RWPE2 (cell line): ENCODE measurements at regions not wholly inside any gene's neighbourhood (a gene's known extent, or its start where the extent isn't known, plus 50 kb on each side); places are given as distances from the start of the nearest gene placed in this dataset.

Source experiments
- ATAC-seq: fragments of 200-7000 bp; cut with Tn5 transposase; 3 replicates; pipeline ENCODE4 v1.9.1; 2021; ENCODE audit warnings: low read depth
- DNase-seq: peaks from one replicate; pipeline ENCODE4 v3.0.0-alpha.2; 2020; ENCODE audit warnings: low spot score
- H3K27ac ChIP-seq: fragments of 450-650 bp; 2 replicates; pipeline ENCODE4 v1.5.1; 2017; ENCODE audit warnings: mild to moderate bottlenecking; ENCODE audit not compliant: poor library complexity, severe bottlenecking
- H3K27me3 ChIP-seq: fragments of 250-450 bp; sonication (Bioruptor Pico); 2 replicates; pipeline ENCODE4 v1.5.1; 2021; ENCODE audit warnings: mild to moderate bottlenecking, moderate library complexity; ENCODE audit not compliant: insufficient read depth, poor library complexity, severe bottlenecking
- H3K36me3 ChIP-seq: fragments of 250-450 bp; sonication (Bioruptor Pico); 2 replicates; pipeline ENCODE4 v1.5.1; 2020; ENCODE audit warnings: low read depth, mild to moderate bottlenecking, moderate library complexity
- H3K4me1 ChIP-seq: fragments of 250-450 bp; sonication (Bioruptor Pico); 2 replicates; pipeline ENCODE4 v1.5.1; 2021; ENCODE audit warnings: mild to moderate bottlenecking, moderate library complexity; ENCODE audit not compliant: insufficient read depth, poor library complexity, severe bottlenecking
- H3K4me3 ChIP-seq: fragments of 250-450 bp; sonication (Bioruptor Pico); 2 replicates; pipeline ENCODE4 v1.5.1; 2021; ENCODE audit warnings: mild to moderate bottlenecking, moderate library complexity; ENCODE audit not compliant: severe bottlenecking
- H3K9me3 ChIP-seq: fragments of 250-450 bp; sonication (Bioruptor Pico); 2 replicates; pipeline ENCODE4 v1.5.1; 2021; ENCODE audit warnings: mild to moderate bottlenecking, moderate library complexity; ENCODE audit not compliant: severe bottlenecking
- TF ChIP-seq, protein P1 (sequence below): fragments of 450-650 bp; IDR thresholded peaks from one replicate; pipeline ENCODE4 v1.5.1; 2017; ENCODE audit warnings: mild to moderate bottlenecking, moderate library complexity; ENCODE audit not compliant: poor library complexity, severe bottlenecking

- Histone ChIP-seq H3K4me1 (no peaks in the 10 kb centered on the region), H3K9me3 (no peaks in the 10 kb centered on the region), H3K27ac (no peak overlapping the region), H3K4me3 (no peak overlapping the region), H3K27me3 (peaks cover 3% of the 10 kb centered on the region), H3K36me3 (no peaks in the 10 kb centered on the region)
- DNase-seq = no peak
- ATAC-seq = no peak
- TF ChIP-seq, protein P1, sequence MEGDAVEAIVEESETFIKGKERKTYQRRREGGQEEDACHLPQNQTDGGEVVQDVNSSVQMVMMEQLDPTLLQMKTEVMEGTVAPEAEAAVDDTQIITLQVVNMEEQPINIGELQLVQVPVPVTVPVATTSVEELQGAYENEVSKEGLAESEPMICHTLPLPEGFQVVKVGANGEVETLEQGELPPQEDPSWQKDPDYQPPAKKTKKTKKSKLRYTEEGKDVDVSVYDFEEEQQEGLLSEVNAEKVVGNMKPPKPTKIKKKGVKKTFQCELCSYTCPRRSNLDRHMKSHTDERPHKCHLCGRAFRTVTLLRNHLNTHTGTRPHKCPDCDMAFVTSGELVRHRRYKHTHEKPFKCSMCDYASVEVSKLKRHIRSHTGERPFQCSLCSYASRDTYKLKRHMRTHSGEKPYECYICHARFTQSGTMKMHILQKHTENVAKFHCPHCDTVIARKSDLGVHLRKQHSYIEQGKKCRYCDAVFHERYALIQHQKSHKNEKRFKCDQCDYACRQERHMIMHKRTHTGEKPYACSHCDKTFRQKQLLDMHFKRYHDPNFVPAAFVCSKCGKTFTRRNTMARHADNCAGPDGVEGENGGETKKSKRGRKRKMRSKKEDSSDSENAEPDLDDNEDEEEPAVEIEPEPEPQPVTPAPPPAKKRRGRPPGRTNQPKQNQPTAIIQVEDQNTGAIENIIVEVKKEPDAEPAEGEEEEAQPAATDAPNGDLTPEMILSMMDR = no peak
Observed at GRCh38 chr3:76245622-76246021, 460.3 kb upstream of the ZNF717 start.

DNA sequence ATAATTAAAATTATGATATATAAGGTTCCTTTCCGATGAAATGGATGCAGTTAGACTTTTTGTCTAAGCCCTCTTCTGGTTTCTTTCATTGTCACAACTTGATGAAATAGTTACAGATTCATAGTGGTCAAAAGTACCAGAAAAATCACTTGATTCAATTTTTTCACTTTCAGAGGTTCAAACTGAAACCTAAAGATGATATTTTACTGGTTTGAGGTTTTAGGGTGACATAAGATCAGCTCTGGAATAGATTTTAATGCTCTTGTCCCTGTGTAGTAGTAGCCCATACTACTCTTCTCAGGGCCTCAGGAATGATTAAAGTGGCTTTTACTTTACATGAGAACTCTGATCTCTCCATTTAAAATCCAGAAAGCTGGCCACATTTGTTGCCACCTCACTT, 479.1 kb upstream of the ZNF717 start:
- H3K4me3 ChIP-seq = no peak overlapping the region
- H3K4me1 ChIP-seq = no peaks in the 10 kb centered on the region
- H3K9me3 ChIP-seq = no peaks in the 10 kb centered on the region
- TF ChIP-seq, protein P1 = no peak
- no peak for ATAC-seq
- DNase-seq = no peak
- H3K27me3 ChIP-seq = no peaks in the 10 kb centered on the region
- no peak overlapping the region for H3K27ac ChIP-seq
- H3K36me3 ChIP-seq = no peaks in the 10 kb centered on the region

- Histone ChIP-seq H3K36me3 (no peaks in the 10 kb centered on the region), H3K9me3 (no peaks in the 10 kb centered on the region), H3K4me1 (no peaks in the 10 kb centered on the region), H3K27me3 (no peaks in the 10 kb centered on the region), H3K4me3 (no peak overlapping the region), H3K27ac (no peak overlapping the region)
- TF ChIP-seq, protein P1 = no peak
- no peak for ATAC-seq
- no peak for DNase-seq
Observed at GRCh38 chr3:76264911-76265310, 479.6 kb upstream of the ZNF717 start.

GRCh38 chr3:76266511-76266910, 481.2 kb upstream of the ZNF717 start:
- Histone ChIP-seq H3K27me3 (no peaks in the 10 kb centered on the region), H3K9me3 (no peaks in the 10 kb centered on the region), H3K4me1 (no peaks in the 10 kb centered on the region), H3K4me3 (no peak overlapping the region), H3K27ac (no peak overlapping the region), H3K36me3 (no peaks in the 10 kb centered on the region)
- no peak for DNase-seq
- ATAC-seq = no peak
- TF ChIP-seq, protein P1 = no peak

GRCh38 chr3:76267851-76268380, 482.6 kb upstream of the ZNF717 start:
- DNase-seq (no peak), ATAC-seq (no peak)
- no peaks in the 10 kb centered on the region for H3K9me3 ChIP-seq

More at GRCh38 chr3:76267851-76268380, 482.6 kb upstream of the ZNF717 start:
- TF ChIP-seq, protein P1 = no peak
- Histone ChIP-seq H3K27me3 (no peaks in the 10 kb centered on the region), H3K27ac (no peak overlapping the region), H3K4me3 (no peak overlapping the region), H3K4me1 (no peaks in the 10 kb centered on the region), H3K36me3 (no peaks in the 10 kb centered on the region)
